ENCODE measurements at regions not wholly inside any gene's neighbourhood (a gene's known extent, or its start where the extent isn't known, plus 50 kb on each side); places are given as distances from the start of the nearest gene placed in this dataset.

GRCh38 chr1:163842571-163842970, 520.8 kb downstream of the NUF2 start:
- TF ChIP-seq HDGF (IDR thresholded peaks at IDR 0.05; ENCODE audit: borderline replicate concordance) (no peak), ELF4 (IDR thresholded peaks at IDR 0.05) (no peak), SP1 (IDR thresholded peaks at IDR 0.05) (no peak), FOXM1 (IDR thresholded peaks at IDR 0.05; ENCODE audit: borderline replicate concordance) (no peak), FOXA1 (IDR thresholded peaks at IDR 0.05) (no peak), LEF1 (IDR thresholded peaks at IDR 0.05; ENCODE audit: borderline replicate concordance) (no peak), TARDBP (IDR thresholded peaks at IDR 0.05) (no peak), CTBP1 (IDR thresholded peaks at IDR 0.05; ENCODE audit: borderline replicate concordance) (no peak)
